Panc1 (cell line): ENCODE measurements at regions not wholly inside any gene's neighbourhood (a gene's known extent, or its start where the extent isn't known, plus 50 kb on each side); places are given as distances from the start of the nearest gene placed in this dataset.

Source experiments
- POLR2AphosphoS5 ChIP-seq: IDR thresholded peaks from 2 replicates; pipeline ENCODE4 v1.6.1; 2012; ENCODE audit warnings: mild to moderate bottlenecking, low read depth, low read length, moderate library complexity
- SIN3A ChIP-seq: IDR thresholded peaks from 2 replicates; pipeline ENCODE4 v1.6.1; 2012; ENCODE audit warnings: low read depth, mild to moderate bottlenecking, low read length, moderate library complexity, borderline replicate concordance; ENCODE audit not compliant: insufficient read depth
- TF ChIP-seq, protein P1 (sequence below): fragments of 450-650 bp; IDR thresholded peaks from 2 replicates; pipeline ENCODE4 v1.5.1; 2017; ENCODE audit warnings: mild to moderate bottlenecking
- TF ChIP-seq, protein P2 (sequence below), 2 experiments: IDR thresholded peaks; 2 replicates each; pipeline ENCODE4 v1.6.1; 2011 to 2012; ENCODE audit warnings: low read depth in 2 of 2, control low read depth in 1 of 2, low read length in 1 of 2, mild to moderate bottlenecking in 1 of 2, moderate library complexity in 1 of 2; ENCODE audit not compliant: insufficient read depth in 1 of 2

DNA sequence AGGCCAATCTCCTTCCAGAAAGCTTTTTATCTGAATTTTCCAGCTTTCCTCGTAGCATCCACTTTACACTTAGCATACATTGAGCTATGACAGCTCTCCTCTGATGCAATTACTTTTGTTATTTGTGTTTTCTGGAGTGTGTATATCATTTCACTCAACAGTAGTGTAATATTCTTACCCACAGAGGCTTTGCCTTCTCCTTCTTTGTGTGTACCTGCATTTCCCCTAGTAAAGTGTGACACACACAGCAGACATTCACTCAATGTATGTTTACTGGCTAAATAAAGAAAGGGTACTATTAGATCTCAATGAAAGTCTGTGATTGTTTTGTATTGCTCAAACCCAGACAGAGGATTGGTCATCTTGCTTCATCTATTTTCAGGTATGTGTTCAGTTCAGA, 193.7 kb upstream of the MEX3C start:
- TF ChIP-seq, protein P1, sequence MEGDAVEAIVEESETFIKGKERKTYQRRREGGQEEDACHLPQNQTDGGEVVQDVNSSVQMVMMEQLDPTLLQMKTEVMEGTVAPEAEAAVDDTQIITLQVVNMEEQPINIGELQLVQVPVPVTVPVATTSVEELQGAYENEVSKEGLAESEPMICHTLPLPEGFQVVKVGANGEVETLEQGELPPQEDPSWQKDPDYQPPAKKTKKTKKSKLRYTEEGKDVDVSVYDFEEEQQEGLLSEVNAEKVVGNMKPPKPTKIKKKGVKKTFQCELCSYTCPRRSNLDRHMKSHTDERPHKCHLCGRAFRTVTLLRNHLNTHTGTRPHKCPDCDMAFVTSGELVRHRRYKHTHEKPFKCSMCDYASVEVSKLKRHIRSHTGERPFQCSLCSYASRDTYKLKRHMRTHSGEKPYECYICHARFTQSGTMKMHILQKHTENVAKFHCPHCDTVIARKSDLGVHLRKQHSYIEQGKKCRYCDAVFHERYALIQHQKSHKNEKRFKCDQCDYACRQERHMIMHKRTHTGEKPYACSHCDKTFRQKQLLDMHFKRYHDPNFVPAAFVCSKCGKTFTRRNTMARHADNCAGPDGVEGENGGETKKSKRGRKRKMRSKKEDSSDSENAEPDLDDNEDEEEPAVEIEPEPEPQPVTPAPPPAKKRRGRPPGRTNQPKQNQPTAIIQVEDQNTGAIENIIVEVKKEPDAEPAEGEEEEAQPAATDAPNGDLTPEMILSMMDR: no peak
- TF ChIP-seq POLR2AphosphoS5 (no peak), SIN3A (no peak)
- TF ChIP-seq, protein P2, sequence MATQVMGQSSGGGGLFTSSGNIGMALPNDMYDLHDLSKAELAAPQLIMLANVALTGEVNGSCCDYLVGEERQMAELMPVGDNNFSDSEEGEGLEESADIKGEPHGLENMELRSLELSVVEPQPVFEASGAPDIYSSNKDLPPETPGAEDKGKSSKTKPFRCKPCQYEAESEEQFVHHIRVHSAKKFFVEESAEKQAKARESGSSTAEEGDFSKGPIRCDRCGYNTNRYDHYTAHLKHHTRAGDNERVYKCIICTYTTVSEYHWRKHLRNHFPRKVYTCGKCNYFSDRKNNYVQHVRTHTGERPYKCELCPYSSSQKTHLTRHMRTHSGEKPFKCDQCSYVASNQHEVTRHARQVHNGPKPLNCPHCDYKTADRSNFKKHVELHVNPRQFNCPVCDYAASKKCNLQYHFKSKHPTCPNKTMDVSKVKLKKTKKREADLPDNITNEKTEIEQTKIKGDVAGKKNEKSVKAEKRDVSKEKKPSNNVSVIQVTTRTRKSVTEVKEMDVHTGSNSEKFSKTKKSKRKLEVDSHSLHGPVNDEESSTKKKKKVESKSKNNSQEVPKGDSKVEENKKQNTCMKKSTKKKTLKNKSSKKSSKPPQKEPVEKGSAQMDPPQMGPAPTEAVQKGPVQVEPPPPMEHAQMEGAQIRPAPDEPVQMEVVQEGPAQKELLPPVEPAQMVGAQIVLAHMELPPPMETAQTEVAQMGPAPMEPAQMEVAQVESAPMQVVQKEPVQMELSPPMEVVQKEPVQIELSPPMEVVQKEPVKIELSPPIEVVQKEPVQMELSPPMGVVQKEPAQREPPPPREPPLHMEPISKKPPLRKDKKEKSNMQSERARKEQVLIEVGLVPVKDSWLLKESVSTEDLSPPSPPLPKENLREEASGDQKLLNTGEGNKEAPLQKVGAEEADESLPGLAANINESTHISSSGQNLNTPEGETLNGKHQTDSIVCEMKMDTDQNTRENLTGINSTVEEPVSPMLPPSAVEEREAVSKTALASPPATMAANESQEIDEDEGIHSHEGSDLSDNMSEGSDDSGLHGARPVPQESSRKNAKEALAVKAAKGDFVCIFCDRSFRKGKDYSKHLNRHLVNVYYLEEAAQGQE (IDR thresholded peaks at IDR 0.05; ENCODE audit: insufficient read depth in 1 of 2, low read depth in 2 of 2, low read length in 1 of 2): no peak
